ENCODE measurements at regions not wholly inside any gene's neighbourhood (a gene's known extent, or its start where the extent isn't known, plus 50 kb on each side); places are given as distances from the start of the nearest gene placed in this dataset.

DNA sequence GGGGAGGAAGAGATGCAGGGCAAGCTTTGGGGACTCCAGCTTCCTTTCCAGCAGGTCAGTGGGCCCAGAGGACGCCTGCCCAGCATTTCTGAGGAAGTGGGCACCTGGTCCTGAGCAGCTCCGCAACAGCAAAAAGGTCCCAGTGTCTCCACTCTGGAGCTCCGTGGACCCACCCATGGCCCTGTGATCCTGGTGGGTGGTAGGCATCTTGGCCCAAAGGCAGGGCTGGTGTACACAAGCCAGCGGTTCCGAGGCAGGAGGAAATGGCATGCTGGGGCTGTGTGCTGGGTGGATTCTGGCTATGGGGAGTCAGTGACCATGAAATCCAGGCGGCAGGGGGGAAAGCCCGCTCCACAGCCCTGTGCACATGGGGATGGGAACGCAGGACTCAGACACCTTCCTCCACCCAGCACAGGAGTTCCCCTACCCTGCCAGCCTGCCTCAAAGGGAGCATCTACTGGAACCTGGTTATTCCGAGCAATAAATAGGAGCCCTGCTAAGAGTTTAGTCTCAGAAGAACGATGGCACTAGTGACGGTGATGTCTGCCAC, 206.0 kb downstream of the GLI2 start:
- Mint-ChIP-seq H3K36me3 (ENCODE audit: insufficient read depth) (no peaks in the 10 kb centered on the region), H3K4me1 (ENCODE audit: low read depth) (no peaks in the 10 kb centered on the region), H3K4me3 (no peak overlapping the region), H3K27me3 (ENCODE audit: low read depth) (peaks cover 2% of the 10 kb centered on the region), H3K9me3 (no peaks in the 10 kb centered on the region)
- DNase-seq: no peak
- no peak for ATAC-seq

DNA sequence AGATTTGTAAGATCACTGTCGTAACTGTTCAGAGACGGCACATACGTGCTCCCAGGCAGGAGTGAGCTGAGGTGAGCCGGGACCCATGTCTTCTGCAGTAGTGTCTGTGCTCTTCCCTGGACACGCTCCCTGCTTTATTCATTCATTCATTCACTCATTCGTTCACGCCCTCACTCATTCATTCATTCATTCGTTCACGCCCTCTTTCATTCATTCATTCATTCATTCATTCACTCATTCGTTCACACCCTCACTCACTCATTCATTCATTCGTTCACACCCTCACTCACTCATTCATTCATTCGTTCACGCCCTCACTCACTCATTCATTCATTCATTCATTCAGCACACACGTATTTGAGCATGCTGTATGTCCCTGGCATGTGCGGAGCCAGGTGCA, 207.0 kb downstream of the GLI2 start:
- Mint-ChIP-seq H3K9me3 (no peaks in the 10 kb centered on the region), H3K4me3 (no peak overlapping the region), H3K4me1 (ENCODE audit: low read depth) (no peaks in the 10 kb centered on the region), H3K36me3 (ENCODE audit: insufficient read depth) (no peaks in the 10 kb centered on the region), H3K27me3 (ENCODE audit: low read depth) (peaks cover 2% of the 10 kb centered on the region)
- DNase-seq: no peak
- no peak for ATAC-seq

DNA sequence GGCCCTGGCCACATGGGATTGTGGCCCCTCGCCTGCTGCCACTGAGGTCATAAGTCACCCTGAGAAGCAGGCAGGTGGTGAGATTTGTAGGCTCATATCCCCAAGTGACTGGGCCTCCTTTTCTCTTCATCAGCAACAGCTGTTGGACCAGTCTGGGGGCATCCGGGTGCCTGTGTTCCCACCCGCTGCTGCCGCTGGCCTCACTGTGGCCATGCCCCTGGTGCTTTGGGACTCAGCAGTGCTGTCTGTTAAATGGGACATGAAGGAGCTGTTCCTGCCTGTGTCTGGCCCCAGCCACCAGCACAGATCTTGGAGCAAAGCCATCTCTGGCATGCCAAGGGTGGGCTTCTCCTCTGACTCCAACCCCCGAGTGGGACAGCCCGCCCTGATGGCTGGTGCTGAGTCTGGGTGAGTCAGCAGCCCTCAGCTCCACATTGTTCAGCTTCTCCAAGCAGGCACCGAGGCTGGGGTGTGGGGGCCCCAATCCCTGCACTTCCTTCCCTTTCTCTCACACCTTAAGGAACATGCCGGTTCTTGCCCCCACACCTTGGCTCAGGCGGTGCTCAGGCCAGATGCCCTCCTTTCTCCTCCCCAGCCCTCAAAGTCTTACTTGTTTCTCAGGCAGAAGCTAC, 207.9 kb downstream of the GLI2 start:
- Mint-ChIP-seq H3K27me3 (ENCODE audit: low read depth) (peaks cover 2% of the 10 kb centered on the region), H3K4me3 (no peak overlapping the region), H3K4me1 (ENCODE audit: low read depth) (no peaks in the 10 kb centered on the region), H3K36me3 (ENCODE audit: insufficient read depth) (no peaks in the 10 kb centered on the region), H3K9me3 (no peaks in the 10 kb centered on the region)
- DNase-seq (no peak), ATAC-seq (no peak)

DNA sequence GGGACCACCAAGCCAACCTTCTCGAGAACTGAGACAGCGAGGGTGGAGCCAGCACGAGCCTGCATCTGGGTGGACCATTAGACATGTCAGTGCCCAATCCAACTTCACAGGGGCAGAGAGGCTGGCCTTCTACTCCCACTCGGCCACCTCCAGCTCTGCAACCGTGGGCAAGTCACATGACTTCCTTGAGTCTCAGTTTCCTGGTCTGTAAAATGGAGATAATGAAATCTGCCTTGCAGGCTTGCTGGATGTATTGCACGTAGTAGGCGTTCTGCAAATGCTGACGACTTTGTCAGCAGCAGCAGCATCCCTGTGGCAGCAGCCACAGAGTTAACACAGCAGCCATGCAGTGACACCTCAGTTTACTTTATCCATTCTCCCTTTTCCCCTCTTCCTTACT, 208.9 kb downstream of the GLI2 start:
- H3K27me3 Mint-ChIP-seq (ENCODE audit: low read depth): peaks cover 2% of the 10 kb centered on the region
- H3K36me3 Mint-ChIP-seq (ENCODE audit: insufficient read depth): no peaks in the 10 kb centered on the region
- no peaks in the 10 kb centered on the region for H3K4me1 Mint-ChIP-seq (ENCODE audit: low read depth)
- no peaks in the 10 kb centered on the region for H3K9me3 Mint-ChIP-seq
- DNase-seq (no peak), ATAC-seq (no peak)
- no peak overlapping the region for H3K4me3 Mint-ChIP-seq

DNA sequence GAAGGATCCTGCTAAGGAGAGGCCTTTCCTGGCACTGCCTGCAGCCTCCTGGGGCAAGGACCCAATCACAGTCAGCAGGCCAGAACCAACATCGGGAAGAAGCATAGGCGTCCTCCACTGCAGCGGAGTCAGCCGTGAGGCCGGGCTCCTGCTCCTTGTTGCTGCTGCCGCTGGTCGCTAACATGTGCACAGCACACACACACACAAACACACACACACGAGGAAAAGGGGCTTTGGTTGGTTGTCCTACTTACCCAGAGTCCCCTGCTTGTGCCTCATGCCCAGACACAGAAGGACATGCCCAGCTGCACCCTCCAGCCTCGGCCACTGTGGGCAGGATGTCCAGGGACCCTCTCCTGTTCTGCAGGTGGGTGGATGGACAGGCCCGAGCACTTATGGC, 209.4 kb downstream of the GLI2 start:
- DNase-seq (no peak), ATAC-seq (no peak)
- Mint-ChIP-seq H3K36me3 (ENCODE audit: insufficient read depth) (no peaks in the 10 kb centered on the region), H3K4me3 (no peak overlapping the region), H3K9me3 (no peaks in the 10 kb centered on the region), H3K27me3 (ENCODE audit: low read depth) (peaks cover 2% of the 10 kb centered on the region), H3K4me1 (ENCODE audit: low read depth) (no peaks in the 10 kb centered on the region)

DNA sequence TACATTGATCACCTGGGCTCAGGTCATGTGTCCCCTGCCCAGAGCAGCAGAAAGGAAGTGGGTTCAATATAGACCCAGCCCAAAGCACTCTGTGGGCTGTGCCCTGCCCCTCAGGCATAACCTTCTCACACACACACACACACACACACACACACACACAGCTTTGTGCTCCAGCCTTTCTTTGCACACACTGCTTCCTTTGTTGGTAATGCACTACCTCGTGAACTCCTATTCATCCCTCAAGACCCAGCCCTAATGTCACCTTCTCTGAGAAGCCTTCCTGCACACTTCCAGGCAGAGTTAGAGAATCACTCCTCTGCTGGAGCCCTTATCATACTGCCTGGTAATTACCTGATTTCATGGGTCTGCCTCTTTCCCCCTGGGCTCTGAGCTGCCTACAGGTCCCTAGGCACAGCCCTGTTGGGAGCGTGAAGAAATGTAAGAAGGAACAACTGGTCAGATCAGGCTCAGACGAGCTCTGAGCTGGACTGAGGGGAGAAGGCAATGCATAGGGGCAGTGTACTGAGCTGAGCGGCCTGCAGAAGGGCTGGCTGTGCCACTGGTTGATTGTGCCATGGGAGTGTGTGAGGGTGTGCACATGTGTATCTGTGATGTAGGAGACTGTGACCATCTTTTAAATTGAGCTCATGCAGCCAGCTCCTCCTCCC, 210.3 kb downstream of the GLI2 start:
- Mint-ChIP-seq H3K4me1 (ENCODE audit: low read depth) (no peaks in the 10 kb centered on the region), H3K4me3 (no peak overlapping the region), H3K9me3 (no peaks in the 10 kb centered on the region), H3K36me3 (ENCODE audit: insufficient read depth) (no peaks in the 10 kb centered on the region), H3K27me3 (ENCODE audit: low read depth) (peaks cover 2% of the 10 kb centered on the region)
- no peak for DNase-seq
- ATAC-seq: no peak

DNA sequence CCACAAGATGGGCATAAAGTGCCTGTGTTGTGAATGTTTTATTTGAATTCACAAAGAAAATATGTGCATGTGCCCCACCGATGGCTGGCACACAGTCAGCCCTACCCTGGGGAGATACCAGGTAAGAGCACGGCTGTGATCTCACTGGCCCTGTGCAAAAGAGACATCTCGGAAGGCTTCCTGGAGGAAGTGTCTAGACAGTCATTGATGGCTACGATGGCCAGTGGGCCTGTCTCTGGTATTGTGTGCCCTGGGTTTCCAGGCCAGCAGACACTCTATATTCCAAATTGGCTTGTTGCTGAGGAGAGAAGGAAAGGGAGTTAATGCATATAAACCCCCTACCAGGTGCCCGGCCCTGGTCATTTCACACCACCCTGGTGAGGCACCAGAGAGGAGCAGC, 211.7 kb downstream of the GLI2 start:
- no peaks in the 10 kb centered on the region for H3K9me3 Mint-ChIP-seq
- no peak for DNase-seq
- no peak overlapping the region for H3K4me3 Mint-ChIP-seq
- ATAC-seq: no peak
- H3K27me3 Mint-ChIP-seq (ENCODE audit: low read depth): peaks cover 2% of the 10 kb centered on the region
- no peaks in the 10 kb centered on the region for H3K4me1 Mint-ChIP-seq (ENCODE audit: low read depth)
- no peaks in the 10 kb centered on the region for H3K36me3 Mint-ChIP-seq (ENCODE audit: insufficient read depth)

DNA sequence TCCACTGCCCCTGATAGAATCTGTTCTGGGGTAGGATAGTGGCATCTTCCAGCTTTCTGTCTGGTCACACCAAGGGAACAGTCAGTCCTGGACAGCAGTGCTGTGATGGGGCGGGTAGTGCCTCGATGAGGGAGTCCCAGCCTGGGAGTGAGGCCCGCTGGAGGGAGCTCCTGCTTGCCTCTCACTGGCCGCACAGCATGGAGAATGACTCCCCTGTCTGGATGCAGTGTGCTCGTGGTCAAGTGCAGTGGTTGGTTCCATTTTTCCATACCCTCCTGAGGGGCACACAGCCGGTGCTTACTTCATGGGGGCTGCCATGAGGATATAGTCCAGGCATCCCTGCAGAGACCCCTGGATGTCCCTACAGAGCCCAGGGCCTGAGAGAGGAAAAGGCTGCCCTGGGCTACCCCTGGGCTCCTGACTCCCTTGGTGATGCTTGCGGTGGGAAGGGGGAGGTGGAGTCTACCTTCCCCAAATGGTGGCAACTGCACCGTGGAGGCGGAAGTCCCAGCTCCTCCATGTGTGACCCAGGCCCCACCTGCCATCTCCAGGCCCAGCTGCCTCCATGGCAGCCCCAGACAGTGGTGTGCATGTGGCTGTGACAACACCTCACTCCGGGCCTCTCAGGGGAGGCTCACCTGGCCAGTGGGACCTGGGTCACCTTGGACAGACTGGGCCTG, 212.5 kb downstream of the GLI2 start:
- ATAC-seq (no peak), DNase-seq (no peak)
- no peaks in the 10 kb centered on the region for H3K4me1 Mint-ChIP-seq (ENCODE audit: low read depth)
- no peaks in the 10 kb centered on the region for H3K9me3 Mint-ChIP-seq
- no peaks in the 10 kb centered on the region for H3K36me3 Mint-ChIP-seq (ENCODE audit: insufficient read depth)
- H3K4me3 Mint-ChIP-seq: no peak overlapping the region
- H3K27me3 Mint-ChIP-seq (ENCODE audit: low read depth): peaks cover 2% of the 10 kb centered on the region

DNA sequence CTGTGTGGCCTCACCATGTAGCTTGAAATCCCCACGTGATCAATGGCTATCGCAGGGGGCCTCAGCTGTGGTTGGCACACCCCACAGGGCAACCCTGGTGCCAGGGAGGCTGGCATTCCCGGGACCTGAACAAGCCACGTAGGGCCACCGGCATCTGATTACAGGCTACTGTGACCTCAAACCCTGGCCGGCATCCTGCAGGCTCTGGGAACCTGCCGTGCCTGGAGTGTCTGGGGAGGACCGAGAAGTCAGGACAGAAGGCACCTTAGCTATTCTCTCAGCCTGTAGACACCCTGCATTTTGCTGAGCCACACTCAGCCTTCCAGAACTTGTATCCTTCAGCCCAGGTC, 213.0 kb downstream of the GLI2 start:
- H3K36me3 Mint-ChIP-seq (ENCODE audit: insufficient read depth): no peaks in the 10 kb centered on the region
- ATAC-seq (no peak), DNase-seq (no peak)
- H3K9me3 Mint-ChIP-seq: no peaks in the 10 kb centered on the region
- H3K4me3 Mint-ChIP-seq: no peak overlapping the region
- peaks cover 2% of the 10 kb centered on the region for H3K27me3 Mint-ChIP-seq (ENCODE audit: low read depth)
- no peaks in the 10 kb centered on the region for H3K4me1 Mint-ChIP-seq (ENCODE audit: low read depth)

DNA sequence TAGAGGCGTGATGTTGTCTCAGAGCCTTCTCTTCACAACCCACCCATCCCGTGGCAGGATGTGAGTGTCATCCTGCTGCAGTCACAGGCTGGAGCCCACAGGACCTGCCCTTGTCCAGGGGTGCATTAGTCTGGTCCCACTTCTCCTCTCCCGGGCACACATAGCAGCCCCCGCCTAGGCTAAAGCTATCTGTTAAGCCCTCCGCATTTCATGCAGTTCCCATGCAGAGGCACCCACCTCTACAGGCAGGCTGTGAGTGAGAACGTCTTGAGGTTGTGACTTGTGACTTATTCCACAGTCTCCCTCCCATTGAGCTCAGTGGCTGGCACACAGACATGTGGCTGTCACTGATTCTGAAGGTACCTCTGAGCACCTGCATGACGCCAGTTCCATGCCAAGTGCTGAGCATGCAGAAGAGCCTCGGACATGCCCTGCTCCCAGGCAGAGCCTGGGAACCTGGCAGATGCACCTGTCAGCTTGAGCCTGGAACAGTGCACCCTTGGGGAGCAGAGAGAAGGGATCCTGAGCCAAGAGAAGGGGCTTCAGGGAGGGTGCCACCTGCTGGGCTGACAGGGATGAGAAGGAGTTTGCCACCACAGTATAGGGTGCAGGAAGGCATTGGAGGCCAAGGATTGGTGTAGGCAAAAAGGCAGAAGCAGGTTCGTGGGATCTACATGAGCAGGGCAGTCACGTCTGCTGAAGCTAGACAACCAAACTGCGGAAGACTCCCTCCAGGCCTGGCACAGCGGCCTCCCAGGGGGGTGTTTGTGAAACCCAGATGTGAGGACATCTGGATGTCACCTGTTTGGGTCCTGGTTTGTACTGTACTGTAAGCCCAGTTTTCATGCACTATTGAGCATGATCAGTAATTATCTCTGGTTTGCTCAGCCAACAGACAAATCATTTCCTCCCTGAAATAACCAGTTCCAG, 213.6 kb downstream of the GLI2 start:
- Mint-ChIP-seq H3K36me3 (ENCODE audit: insufficient read depth) (no peaks in the 10 kb centered on the region), H3K27me3 (ENCODE audit: low read depth) (peaks cover 2% of the 10 kb centered on the region), H3K4me1 (ENCODE audit: low read depth) (no peaks in the 10 kb centered on the region), H3K9me3 (no peaks in the 10 kb centered on the region), H3K4me3 (no peak overlapping the region)
- ATAC-seq (no peak), DNase-seq (no peak)

DNA sequence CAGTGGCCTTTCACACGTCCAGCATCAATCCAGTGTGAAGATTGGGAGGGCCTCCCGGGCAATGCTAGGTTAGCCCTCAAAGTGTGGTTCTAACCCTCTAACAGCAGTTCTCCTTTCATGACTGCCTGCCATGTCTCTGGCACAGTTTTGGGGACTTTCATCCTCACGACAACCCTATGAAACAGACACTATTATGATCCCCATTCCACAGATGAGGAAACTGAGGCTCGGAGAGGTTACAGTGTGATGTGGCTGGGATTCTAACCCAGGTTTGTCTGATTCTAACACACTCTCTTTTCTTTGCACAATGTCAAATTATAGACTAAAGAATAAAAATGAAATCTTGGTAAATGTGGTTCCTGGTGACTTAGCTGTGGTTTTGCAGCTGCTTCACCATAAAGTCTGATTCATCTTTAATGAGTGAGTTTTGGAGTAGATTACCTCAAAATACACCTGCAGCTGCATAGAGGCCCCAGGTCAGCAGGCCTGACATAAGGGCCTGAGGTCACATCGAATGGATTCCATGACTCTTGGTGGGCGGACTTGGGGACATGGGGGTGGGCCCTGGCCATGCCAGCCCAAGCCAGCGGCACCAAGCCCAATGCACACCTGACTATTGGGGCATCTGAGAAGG, 214.4 kb downstream of the GLI2 start:
- Mint-ChIP-seq H3K4me3 (no peak overlapping the region), H3K36me3 (ENCODE audit: insufficient read depth) (no peaks in the 10 kb centered on the region), H3K4me1 (ENCODE audit: low read depth) (no peaks in the 10 kb centered on the region), H3K27me3 (ENCODE audit: low read depth) (peaks cover 2% of the 10 kb centered on the region), H3K9me3 (no peaks in the 10 kb centered on the region)
- ATAC-seq (no peak), DNase-seq (no peak)

DNA sequence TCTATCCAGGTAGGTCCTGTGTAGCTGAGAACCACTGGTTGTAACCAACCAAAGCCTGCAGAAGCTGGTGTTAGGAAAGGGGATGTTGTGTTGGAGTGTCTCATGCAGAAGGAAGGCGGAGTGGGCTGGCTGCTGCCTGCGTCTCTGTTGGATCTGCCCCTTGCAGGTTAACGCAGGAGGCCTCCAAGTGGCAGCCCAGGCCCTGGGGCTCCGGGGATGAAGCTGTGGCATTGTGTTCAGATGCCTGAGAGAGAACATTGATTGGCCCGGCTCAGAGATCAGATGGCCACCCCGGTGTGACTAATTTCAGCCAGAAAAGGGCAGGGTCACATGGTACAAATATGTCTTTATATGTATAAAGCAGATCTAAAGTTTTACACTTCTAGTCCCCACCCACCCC, 216.0 kb downstream of the GLI2 start:
- H3K4me3 Mint-ChIP-seq: no peak overlapping the region
- no peaks in the 10 kb centered on the region for H3K36me3 Mint-ChIP-seq (ENCODE audit: insufficient read depth)
- H3K27me3 Mint-ChIP-seq (ENCODE audit: low read depth): no peaks in the 10 kb centered on the region
- no peak for DNase-seq
- ATAC-seq: no peak
- H3K9me3 Mint-ChIP-seq: no peaks in the 10 kb centered on the region
- no peaks in the 10 kb centered on the region for H3K4me1 Mint-ChIP-seq (ENCODE audit: low read depth)

DNA sequence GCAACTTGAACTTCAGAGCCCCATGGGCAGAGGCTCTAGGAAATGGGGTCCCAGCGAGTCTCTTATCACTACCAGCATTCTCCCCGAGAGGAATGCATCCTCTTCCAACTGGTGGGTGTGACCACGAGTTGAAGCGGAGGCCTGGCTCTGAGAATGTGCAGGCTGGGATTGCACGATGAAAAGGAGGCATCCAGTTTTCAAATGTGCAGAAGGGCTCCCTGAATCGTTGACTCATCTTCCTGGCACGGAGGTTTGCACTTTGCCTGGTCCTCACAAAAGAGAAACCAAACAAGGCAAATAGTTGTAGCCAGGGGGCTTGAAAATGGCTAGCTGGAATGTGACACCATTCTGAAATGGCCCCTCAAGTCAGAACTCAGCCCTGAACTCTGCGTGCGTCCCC, 216.7 kb downstream of the GLI2 start:
- no peak for DNase-seq
- no peak for ATAC-seq
- Mint-ChIP-seq H3K9me3 (no peaks in the 10 kb centered on the region), H3K27me3 (ENCODE audit: low read depth) (no peaks in the 10 kb centered on the region), H3K4me3 (no peak overlapping the region), H3K36me3 (ENCODE audit: insufficient read depth) (no peaks in the 10 kb centered on the region), H3K4me1 (ENCODE audit: low read depth) (no peaks in the 10 kb centered on the region)
